Inflammatory macrophage treated with lipopolysaccharide for 4 hours (primary cell): ENCODE measurements at regions not wholly inside any gene's neighbourhood (a gene's known extent, or its start where the extent isn't known, plus 50 kb on each side); places are given as distances from the start of the nearest gene placed in this dataset.

ENCODE experiments used
- DNase-seq: peaks from one replicate; pipeline ENCODE4 v3.0.0-alpha.2; 2020

DNA sequence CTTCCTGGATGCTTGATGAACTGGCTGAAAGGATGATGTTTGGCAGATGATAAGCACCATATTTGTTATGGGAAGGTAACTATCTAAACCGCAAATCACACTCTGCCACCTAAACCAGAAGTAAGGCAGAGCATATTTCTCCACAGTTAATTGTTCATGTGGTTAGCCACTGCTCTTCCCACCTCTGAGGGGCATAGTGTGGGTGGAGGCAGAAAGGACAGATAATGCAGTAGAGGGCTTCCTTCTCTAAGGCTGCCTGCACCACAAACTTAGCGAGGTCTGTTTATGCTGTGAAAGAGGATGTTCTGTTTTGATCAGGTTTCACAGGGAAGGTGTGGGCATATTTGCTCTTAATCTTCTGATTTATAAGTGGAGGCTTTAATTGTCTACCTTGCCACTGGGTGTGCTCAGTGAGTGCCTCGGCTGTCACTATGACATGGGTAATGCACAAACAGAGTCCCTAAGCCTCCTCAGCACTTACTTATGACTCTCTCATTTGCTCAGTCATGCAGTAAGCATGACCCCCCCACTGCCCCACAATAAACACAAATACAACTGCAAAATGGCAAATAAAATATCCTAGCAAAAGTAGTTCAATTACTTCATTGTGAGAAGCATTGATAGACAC, 401.0 kb downstream of the TMA16 start:
- DNase-seq, result no peak

GRCh38 chr4:163901319-163901718, 406.8 kb downstream of the TMA16 start:
- DNase-seq, result no peak

DNA sequence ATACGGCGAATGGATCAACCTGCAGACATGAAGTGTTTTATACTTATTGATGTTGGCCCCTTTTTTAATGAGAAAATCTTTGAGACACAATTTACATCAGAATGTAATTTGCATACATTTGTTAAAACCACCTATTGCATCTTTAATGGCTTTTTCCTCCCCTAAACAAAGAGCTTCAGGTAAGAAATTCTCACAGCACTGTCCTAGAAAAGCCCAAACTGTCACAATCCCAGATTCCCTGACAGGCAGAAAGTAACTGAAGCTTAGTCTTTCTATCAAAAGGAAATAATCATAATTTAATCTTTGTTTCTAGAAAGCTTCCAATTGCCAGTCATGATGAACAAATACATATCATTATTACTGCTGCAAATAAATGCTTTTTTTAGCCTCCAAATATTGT, 407.9 kb downstream of the TMA16 start:
- no peak for DNase-seq

GRCh38 chr4:163911891-163912290, 417.4 kb downstream of the TMA16 start:
- DNase-seq, result no peak

- DNase-seq, result no peak
These were observed 419.1 kb downstream of the TMA16 start for GRCh38 chr4:163913571-163913970.

- DNase-seq, result no peak
These were observed 421.4 kb downstream of the TMA16 start for GRCh38 chr4:163915896-163916295.

- DNase-seq, result no peak
These were observed 425.9 kb downstream of the TMA16 start for GRCh38 chr4:163920426-163920825.

GRCh38 chr4:163922302-163922701, 427.8 kb downstream of the TMA16 start:
- DNase-seq, result no peak

GRCh38 chr4:163923092-163923491, 428.6 kb downstream of the TMA16 start:
- DNase-seq, result no peak

- no peak for DNase-seq
These were observed 435.6 kb downstream of the TMA16 start for GRCh38 chr4:163930086-163930485.

- DNase-seq, result no peak
These were observed 438.0 kb downstream of the TMA16 start for GRCh38 chr4:163932504-163932903.

DNA sequence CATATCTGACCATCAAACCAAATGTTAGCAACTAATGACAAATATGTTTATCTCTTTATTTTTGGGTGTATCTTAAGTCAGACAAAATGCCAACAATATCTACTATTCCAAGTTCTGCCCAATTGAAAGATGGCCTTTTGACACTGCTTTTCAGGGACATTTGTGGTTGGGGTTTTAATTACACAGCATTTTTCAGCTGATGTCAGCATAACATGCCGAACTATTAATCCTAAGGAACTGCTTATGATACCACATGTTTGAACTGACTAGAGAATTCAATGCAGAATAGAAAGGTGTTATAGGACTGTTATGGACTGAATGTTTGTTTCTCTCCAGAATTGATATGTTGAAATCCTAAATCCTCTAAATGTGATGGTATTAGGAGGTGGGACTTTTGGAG, 445.1 kb downstream of the TMA16 start:
- DNase-seq, result no peak

DNA sequence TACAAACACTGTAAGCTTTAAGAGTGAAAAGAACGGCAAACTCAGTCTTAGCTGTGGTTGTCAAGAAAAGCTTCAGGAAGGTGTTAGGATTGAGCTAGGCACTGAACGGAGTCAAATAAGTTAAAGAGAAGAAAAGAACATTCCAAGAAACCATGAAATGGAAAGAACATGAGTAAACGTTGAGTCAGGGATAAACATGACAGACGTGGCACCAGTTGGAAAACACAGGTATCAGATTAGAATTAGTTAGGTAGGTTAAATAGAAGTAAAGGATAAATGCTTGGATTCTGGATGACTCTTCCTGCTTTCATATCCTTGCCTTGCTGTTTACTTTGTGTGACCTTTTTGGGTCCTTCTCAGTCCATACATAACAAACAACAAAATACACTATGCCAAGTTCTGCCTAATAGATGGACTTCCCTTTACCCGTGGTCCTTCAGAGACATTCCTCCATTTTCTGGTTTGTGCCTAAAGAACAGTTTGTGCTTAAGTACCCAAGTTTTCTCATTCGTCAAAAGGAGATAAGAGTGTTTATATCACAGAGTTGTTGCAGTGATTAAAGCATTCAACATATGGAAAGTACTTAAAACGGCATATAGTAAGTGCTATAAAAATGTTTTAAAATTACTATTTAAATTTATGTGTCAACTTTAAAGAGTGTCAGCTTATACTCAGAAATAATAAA, 446.9 kb downstream of the TMA16 start:
- DNase-seq, result no peak

- no peak for DNase-seq
These were observed 454.5 kb downstream of the TMA16 start for GRCh38 chr4:163948920-163949455.

- DNase-seq, result no peak
These were observed 455.6 kb downstream of the TMA16 start for GRCh38 chr4:163949976-163950601.

DNA sequence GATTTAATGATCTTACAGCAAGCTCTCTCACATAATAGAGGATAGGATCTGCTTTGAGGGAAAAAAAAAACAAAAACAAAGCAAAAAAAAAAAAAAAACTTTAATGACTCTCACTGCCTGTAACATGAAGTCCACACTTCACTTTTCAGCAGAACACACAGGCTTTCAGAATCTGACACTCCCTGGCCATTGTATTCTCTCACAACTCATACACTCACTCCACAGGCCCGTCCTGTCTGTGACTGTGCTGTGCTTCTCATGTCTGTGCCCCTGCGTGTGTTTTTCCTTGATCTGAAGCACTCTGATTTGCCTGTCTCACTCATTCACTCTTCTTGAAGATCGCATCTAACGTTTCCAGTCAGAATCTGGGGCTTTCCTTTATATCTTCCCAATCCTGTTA, 460.8 kb downstream of the TMA16 start:
- DNase-seq, result no peak

GRCh38 chr4:163958751-163959150, 464.3 kb downstream of the TMA16 start:
- no peak for DNase-seq

DNA sequence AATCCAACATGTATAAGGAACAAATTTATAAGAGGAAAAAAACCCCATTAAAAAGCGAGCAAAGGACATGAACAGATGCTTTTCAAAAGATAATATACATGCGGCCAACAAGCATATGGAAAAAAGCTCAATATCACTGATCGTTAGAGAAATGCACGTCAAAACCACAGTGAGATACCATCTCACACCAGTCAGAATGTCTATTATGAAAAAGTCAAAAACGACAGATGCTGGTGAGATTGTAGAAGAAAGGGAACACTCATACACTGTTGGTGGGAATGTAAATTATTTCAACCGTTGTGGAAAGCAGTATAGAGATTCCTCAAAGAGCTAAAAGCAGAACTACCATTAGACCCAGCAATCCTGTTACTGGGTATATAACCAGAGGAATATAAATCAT, 465.4 kb downstream of the TMA16 start:
- no peak for DNase-seq

GRCh38 chr4:163966612-163967011, 472.1 kb downstream of the TMA16 start:
- DNase-seq, result no peak

DNA sequence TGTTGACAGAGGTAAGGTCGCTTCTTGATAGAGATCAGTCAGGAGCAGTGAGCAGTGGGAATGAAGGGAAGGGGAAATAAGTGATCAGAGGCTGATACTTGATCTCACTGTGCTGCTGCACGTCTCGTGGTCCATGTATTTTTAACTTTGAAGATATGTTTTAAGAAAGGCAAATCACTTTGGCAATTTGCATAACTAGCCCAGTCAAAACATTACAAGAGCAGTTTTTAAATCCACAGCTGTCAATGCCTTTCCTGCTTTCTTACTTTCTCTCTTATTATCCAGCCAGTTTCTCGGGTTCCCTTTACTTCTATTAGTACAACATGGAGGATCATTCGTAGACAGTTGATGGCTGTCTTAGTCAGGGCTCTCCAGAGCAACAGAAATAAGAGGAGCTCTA, 472.8 kb downstream of the TMA16 start:
- no peak for DNase-seq

DNA sequence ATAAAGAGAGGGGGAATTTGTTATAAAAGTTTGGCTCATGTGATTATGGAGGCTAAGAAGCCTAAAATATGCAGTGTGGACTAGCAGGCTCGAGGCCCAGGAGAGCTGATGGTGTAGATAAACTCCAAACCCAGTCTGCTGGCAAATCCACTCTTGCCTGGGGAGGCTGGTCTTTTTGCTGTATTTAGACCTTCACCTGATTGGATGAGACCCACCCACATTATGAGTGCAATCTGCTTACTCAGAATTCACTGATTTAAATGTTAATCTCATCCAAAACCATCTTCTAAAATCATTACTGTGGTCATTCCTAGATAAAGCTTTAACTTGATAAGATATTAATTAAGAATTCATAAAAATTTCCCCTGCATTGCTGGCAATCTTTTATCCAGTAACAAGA, 473.2 kb downstream of the TMA16 start:
- DNase-seq, result no peak

DNA sequence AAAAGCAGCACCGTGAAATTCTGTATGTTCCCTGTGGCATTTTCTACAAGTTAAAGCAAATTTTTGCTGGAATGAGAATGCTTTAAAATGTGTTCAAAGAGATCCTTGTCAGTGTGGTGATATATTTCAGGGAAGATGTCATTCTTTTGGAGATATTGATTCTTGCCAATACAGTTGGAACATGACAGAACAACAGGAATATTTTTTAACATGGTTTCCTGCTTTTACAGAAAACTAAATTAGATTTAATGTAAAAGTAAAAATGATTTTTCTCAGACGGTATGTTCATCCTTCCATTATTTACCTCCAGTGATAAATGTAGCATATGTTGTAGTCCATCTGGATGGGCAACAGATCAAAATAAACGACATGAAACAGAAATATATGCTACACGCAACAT, 474.8 kb downstream of the TMA16 start:
- no peak for DNase-seq

DNA sequence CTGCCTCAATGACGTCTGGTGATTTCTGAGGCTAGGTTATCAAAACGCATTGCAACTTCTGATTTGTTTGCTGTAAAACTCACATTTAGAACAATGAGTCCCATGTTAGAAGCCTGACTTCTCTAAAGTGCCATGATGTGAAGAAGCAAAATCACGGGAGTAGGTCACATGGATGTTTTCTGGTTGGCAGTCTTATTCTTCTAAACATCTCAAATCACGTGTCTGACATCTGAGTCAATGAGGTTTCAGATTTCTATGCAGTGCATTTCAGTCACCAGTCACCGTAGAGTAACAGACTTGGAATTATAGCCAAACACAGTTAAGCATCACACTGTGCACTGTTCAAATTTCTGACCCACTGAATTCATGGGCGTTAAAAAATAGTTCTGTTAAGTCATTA, 482.1 kb downstream of the TMA16 start:
- no peak for DNase-seq

DNA sequence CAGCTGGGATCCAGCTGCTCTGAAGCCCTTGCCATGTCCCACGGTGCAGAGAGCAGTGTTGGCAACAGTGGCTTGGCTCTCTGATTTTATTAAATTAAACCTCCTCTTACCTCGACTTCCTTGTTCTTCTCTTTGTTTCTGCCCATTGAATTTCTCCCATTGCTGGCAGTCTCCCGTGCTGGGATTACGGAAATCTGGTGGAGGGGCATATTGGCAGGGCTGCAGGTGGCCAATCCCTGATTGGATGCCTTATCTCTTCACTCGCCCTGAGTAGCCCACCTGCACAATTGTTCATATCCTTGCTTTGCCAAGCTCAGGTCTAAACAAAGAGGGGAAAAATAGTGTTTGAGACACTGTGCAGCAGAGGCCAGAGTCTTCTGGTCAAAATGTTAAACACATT, 493.9 kb downstream of the TMA16 start:
- no peak for DNase-seq
